CD4-positive, alpha-beta T cell (primary cell): ENCODE measurements at regions not wholly inside any gene's neighbourhood (a gene's known extent, or its start where the extent isn't known, plus 50 kb on each side); places are given as distances from the start of the nearest gene placed in this dataset.

ENCODE experiments used
- ATAC-seq: fragments of 200-7000 bp; cut with Tn5 transposase; one replicate; pipeline ENCODE4 v1.10.0; 2022; ENCODE audit warnings: mild to moderate bottlenecking; ENCODE audit not compliant: poor library complexity
- CTCF ChIA-PET: fragments of 350-600 bp; sonication (Branson Sonifier 250); formaldehyde crosslinking; loops from one replicate; lab custom pipeline; 2021; ENCODE audit warnings: antibody characterized with exemption, inconsistent platforms; lab: Charles Lee
- POLR2A ChIA-PET: fragments of 350-600 bp; sonication (Branson Sonifier 250); formaldehyde crosslinking; loops from one replicate; lab custom pipeline; 2021; ENCODE audit warnings: antibody characterized with exemption, inconsistent platforms; lab: Charles Lee
- DNase-seq, 14 experiments: peaks; one replicate each; pipeline ENCODE4 v3.0.0-alpha.2; 2013 to 2020; ENCODE audit warnings: mixed read lengths in 2 of 14
- H3K27ac ChIP-seq, 2 donors: one replicate each; pipeline versions ENCODE4 v1.5.1 to v1.7.0; 2013; ENCODE audit warnings: low read length in 2 of 2, low read depth in 1 of 2, mild to moderate bottlenecking in 1 of 2
- H3K27me3 ChIP-seq, 2 experiments: 1 replicate in 1 of 2; 2 replicates in 1 of 2; pipeline versions ENCODE4 v1.6.1 to v1.7.0; 2013; ENCODE audit warnings: low read length in 2 of 2, control low read depth in 1 of 2, mild to moderate bottlenecking in 1 of 2, moderate library complexity in 1 of 2; ENCODE audit not compliant: insufficient read depth in 2 of 2, control insufficient read depth in 1 of 2
- H3K36me3 ChIP-seq: one replicate; pipeline ENCODE4 v1.6.1; 2013; ENCODE audit warnings: low read length, control low read depth; ENCODE audit not compliant: insufficient read depth
- H3K4me1 ChIP-seq: one replicate; pipeline ENCODE4 v1.6.1; 2013; ENCODE audit warnings: low read length, control low read depth; ENCODE audit not compliant: insufficient read depth
- H3K4me3 ChIP-seq: one replicate; pipeline ENCODE4 v1.5.1; 2013; ENCODE audit warnings: mild to moderate bottlenecking, low read length, moderate library complexity
- H3K9me3 ChIP-seq, 2 experiments: 1 replicate in 1 of 2; 2 replicates in 1 of 2; pipeline versions ENCODE4 v1.6.1 to v1.7.0; 2013; ENCODE audit warnings: low read length in 2 of 2, mild to moderate bottlenecking in 2 of 2, control low read depth in 1 of 2, moderate library complexity in 1 of 2; ENCODE audit not compliant: control insufficient read depth in 1 of 2, insufficient read depth in 1 of 2
- H3K27ac Mint-ChIP-seq: one replicate; pipeline ENCODE4 v1.8.0; 2020; ENCODE audit warnings: mixed read lengths
- H3K27me3 Mint-ChIP-seq: one replicate; pipeline ENCODE4 v1.8.0; 2021; ENCODE audit warnings: mixed read lengths
- H3K36me3 Mint-ChIP-seq: one replicate; pipeline ENCODE4 v1.8.0; 2021; ENCODE audit warnings: low read depth, mixed read lengths
- H3K4me1 Mint-ChIP-seq: one replicate; pipeline ENCODE4 v1.8.0; 2021; ENCODE audit warnings: low read depth, mixed read lengths
- H3K4me3 Mint-ChIP-seq: one replicate; pipeline ENCODE4 v1.8.0; 2020; ENCODE audit warnings: mild to moderate bottlenecking, mixed read lengths
- H3K9me3 Mint-ChIP-seq: one replicate; pipeline ENCODE4 v1.8.0; 2020; ENCODE audit warnings: mixed read lengths
- CTCF ChIP-seq: fragments of 200-600 bp; IDR thresholded peaks from one replicate; pipeline ENCODE4 v1.8.0; 2022; ENCODE audit warnings: antibody characterized with exemption, mild to moderate bottlenecking
- intact Hi-C, 2 experiments: fragments of 100-400 bp; cut with DNase I in 1 of 2; cut with micrococcal nuclease in 1 of 2; formaldehyde crosslinking; loops; one replicate each; pipeline versions ENCODE4 v1.15.1 to v1.9.0; 2023 to 2025; cut with DNase I, micrococcal nuclease

GRCh38 chr6:15716889-15717288 lies 54.1 kb upstream of the DTNBP1 start:
- DNase-seq (no peak), ATAC-seq (no peak)
- ChIA-PET POLR2A (no interaction called here), CTCF (no interaction called here)
- intact Hi-C loops = no loop called here
- no peaks in the 10 kb centered on the region for H3K36me3 ChIP-seq
- TF ChIP-seq CTCF = no peak
- Mint-ChIP-seq H3K27me3 (peaks cover 8% of the 10 kb centered on the region), H3K4me1 (no peaks in the 10 kb centered on the region), H3K36me3 (no peaks in the 10 kb centered on the region), H3K27ac (no peak overlapping the region), H3K9me3 (peaks cover 5% of the 10 kb centered on the region), H3K4me3 (no peak overlapping the region)
- no peaks in the 10 kb centered on the region for H3K27me3 ChIP-seq
- H3K27ac ChIP-seq = no peak overlapping the region
- no peaks in the 10 kb centered on the region for H3K4me1 ChIP-seq
- no peak overlapping the region for H3K4me3 ChIP-seq
- no peaks in the 10 kb centered on the region for H3K9me3 ChIP-seq

- Histone ChIP-seq H3K9me3 (peaks cover 0 to 4% of the 10 kb centered on the region in 2 experiments), H3K4me1 (no peaks in the 10 kb centered on the region), H3K36me3 (no peaks in the 10 kb centered on the region), H3K27ac (no peak overlapping the region), H3K4me3 (no peak overlapping the region), H3K27me3 (no peaks in the 10 kb centered on the region)
- H3K4me3 Mint-ChIP-seq = no peak overlapping the region
- intact Hi-C loops = no loop called here
- CTCF ChIA-PET = no interaction called here
- H3K27me3 Mint-ChIP-seq = peaks cover 8% of the 10 kb centered on the region
- no peak for DNase-seq
- no peak for TF ChIP-seq CTCF
- H3K36me3 Mint-ChIP-seq = no peaks in the 10 kb centered on the region
- ATAC-seq = no peak
- no peak overlapping the region for H3K27ac Mint-ChIP-seq
- POLR2A ChIA-PET = no interaction called here
- peaks cover 5% of the 10 kb centered on the region for H3K9me3 Mint-ChIP-seq
- no peaks in the 10 kb centered on the region for H3K4me1 Mint-ChIP-seq
Observed at GRCh38 chr6:15715851-15716250, 53.0 kb upstream of the DTNBP1 start.

- intact Hi-C loops = no loop called here
- no peak overlapping the region for H3K27ac ChIP-seq
- H3K27me3 Mint-ChIP-seq = peaks cover 8% of the 10 kb centered on the region
- no peak overlapping the region for H3K27ac Mint-ChIP-seq
- H3K36me3 Mint-ChIP-seq = no peaks in the 10 kb centered on the region
- no peaks in the 10 kb centered on the region for H3K4me1 Mint-ChIP-seq
- TF ChIP-seq CTCF = no peak
- ChIA-PET POLR2A (no interaction called here), CTCF (no interaction called here)
- no peak for ATAC-seq
- peaks cover 5% of the 10 kb centered on the region for H3K9me3 Mint-ChIP-seq
- no peaks in the 10 kb centered on the region for H3K4me1 ChIP-seq
- H3K9me3 ChIP-seq = peaks cover 0 to 4% of the 10 kb centered on the region in 2 experiments
- no peaks in the 10 kb centered on the region for H3K36me3 ChIP-seq
- no peaks in the 10 kb centered on the region for H3K27me3 ChIP-seq
- H3K4me3 Mint-ChIP-seq = no peak overlapping the region
- no peak for DNase-seq
- no peak overlapping the region for H3K4me3 ChIP-seq
Observed at GRCh38 chr6:15715060-15715459, 52.2 kb upstream of the DTNBP1 start.
